PC-9 (cell line): ENCODE measurements at regions not wholly inside any gene's neighbourhood (a gene's known extent, or its start where the extent isn't known, plus 50 kb on each side); places are given as distances from the start of the nearest gene placed in this dataset.

Experiments
- BruUV-seq: library from RNA; stranded (reverse); fragments of 400-500 nt; replicated peaks from 2 replicates; lab custom pipeline; 2021; lab: Mats Ljungman, UMichigan
- CTCF ChIA-PET: fragments of 300-600 bp; sonication (Branson Sonifier 250); formaldehyde crosslinking; loops from one replicate; lab custom pipeline; 2022; ENCODE audit warnings: antibody characterized with exemption; lab: Charles Lee
- POLR2A ChIA-PET: fragments of 300-600 bp; sonication (Branson Sonifier 250); formaldehyde crosslinking; loops from one replicate; lab custom pipeline; 2022; ENCODE audit warnings: antibody characterized with exemption; ENCODE audit not compliant: unreplicated experiment; lab: Charles Lee
- DNase-seq, 2 experiments: peaks; one replicate each; pipeline versions ENCODE4 v3.0.0 to v3.0.0-alpha.2; 2015 to 2022; ENCODE audit warnings: mixed read lengths in 1 of 2
- H2AFZ ChIP-seq: fragments of 200-600 bp; sonication (generic); 2 replicates; pipeline ENCODE4 v1.8.1; 2017; ENCODE audit warnings: antibody characterized with exemption
- H3F3A ChIP-seq: fragments of 200-600 bp; sonication (generic); 2 replicates; pipeline ENCODE4 v1.8.1; 2017; ENCODE audit warnings: antibody characterized with exemption, mild to moderate bottlenecking, low read depth; ENCODE audit not compliant: insufficient read depth
- H3K27ac ChIP-seq: fragments of 200-600 bp; sonication (generic); 2 replicates; pipeline ENCODE4 v1.6.1; 2016; ENCODE audit warnings: mixed run types
- H3K27me3 ChIP-seq: fragments of 200-600 bp; sonication (generic); 2 replicates; pipeline ENCODE4 v1.6.1; 2016; ENCODE audit warnings: low read depth, mixed run types; ENCODE audit not compliant: insufficient read depth
- H3K36me3 ChIP-seq: fragments of 200-600 bp; sonication (generic); 2 replicates; pipeline ENCODE4 v1.6.1; 2016; ENCODE audit warnings: low read depth, mixed run types
- H3K4me1 ChIP-seq: fragments of 200-600 bp; sonication (generic); replicated peaks from 2 replicates; pipeline ENCODE4 v1.6.1; 2016; ENCODE audit warnings: mixed run types; ENCODE audit not compliant: insufficient read depth
- H3K4me2 ChIP-seq: fragments of 200-600 bp; sonication (generic); 2 replicates; pipeline ENCODE4 v1.6.1; 2017; ENCODE audit warnings: mixed run types
- H3K4me3 ChIP-seq: fragments of 200-600 bp; sonication (generic); 2 replicates; pipeline ENCODE4 v1.6.1; 2016; ENCODE audit warnings: mixed run types
- H3K79me2 ChIP-seq: fragments of 200-600 bp; sonication (generic); 2 replicates; pipeline ENCODE4 v1.6.1; 2017; ENCODE audit warnings: low read depth, mixed run types
- H3K9me2 ChIP-seq: fragments of 200-600 bp; sonication (generic); 2 replicates; pipeline ENCODE4 v1.8.1; 2017; ENCODE audit warnings: mild to moderate bottlenecking; ENCODE audit not compliant: insufficient read depth
- H3K9me3 ChIP-seq: fragments of 200-600 bp; sonication (generic); 2 replicates; pipeline ENCODE4 v1.8.1; 2016; ENCODE audit warnings: low read depth; ENCODE audit not compliant: insufficient read depth
- H4K20me1 ChIP-seq: fragments of 200-600 bp; sonication (generic); 2 replicates; pipeline ENCODE4 v1.8.1; 2017; ENCODE audit not compliant: insufficient read depth
- EZH2 ChIP-seq: fragments of 200-600 bp; sonication (generic); IDR thresholded peaks from 2 replicates; pipeline ENCODE4 v1.8.0; 2017; ENCODE audit warnings: antibody characterized with exemption, low read depth
- intact Hi-C: fragments of 100-400 bp; cut with micrococcal nuclease; formaldehyde crosslinking; loops from one replicate; pipeline ENCODE4 v1.10.0; 2022; ENCODE audit not compliant: unreplicated experiment
- TF ChIP-seq, protein P1 (sequence below): fragments of 200-600 bp; sonication (generic); conservative IDR thresholded peaks from 2 replicates; pipeline ENCODE4 v1.6.1; 2017; ENCODE audit warnings: mixed run types, antibody characterized with exemption, mild to moderate bottlenecking, moderate library complexity

DNA sequence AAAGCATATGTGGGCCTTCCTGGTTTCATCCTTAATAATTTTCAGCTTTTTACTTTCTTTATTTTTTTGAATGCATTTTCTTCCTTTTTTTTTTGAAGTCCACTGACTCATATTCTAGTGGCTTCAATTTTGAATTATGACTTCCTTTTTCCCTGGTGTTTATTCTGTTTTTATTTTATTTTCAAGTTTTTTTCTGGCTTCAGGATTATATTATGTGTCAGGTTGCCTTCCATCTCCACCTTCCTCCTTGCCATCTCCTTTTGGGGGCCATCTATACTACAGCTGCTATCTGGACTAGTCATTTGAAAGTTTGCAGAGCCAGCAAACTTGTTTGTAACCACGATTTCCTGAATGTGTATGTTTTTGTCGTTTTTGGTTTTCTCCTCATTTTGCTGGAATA is 117.6 kb downstream of the LEPR start:
- TF ChIP-seq, protein P1, sequence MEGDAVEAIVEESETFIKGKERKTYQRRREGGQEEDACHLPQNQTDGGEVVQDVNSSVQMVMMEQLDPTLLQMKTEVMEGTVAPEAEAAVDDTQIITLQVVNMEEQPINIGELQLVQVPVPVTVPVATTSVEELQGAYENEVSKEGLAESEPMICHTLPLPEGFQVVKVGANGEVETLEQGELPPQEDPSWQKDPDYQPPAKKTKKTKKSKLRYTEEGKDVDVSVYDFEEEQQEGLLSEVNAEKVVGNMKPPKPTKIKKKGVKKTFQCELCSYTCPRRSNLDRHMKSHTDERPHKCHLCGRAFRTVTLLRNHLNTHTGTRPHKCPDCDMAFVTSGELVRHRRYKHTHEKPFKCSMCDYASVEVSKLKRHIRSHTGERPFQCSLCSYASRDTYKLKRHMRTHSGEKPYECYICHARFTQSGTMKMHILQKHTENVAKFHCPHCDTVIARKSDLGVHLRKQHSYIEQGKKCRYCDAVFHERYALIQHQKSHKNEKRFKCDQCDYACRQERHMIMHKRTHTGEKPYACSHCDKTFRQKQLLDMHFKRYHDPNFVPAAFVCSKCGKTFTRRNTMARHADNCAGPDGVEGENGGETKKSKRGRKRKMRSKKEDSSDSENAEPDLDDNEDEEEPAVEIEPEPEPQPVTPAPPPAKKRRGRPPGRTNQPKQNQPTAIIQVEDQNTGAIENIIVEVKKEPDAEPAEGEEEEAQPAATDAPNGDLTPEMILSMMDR: no peak
- no peak for TF ChIP-seq EZH2
- no peaks in the 10 kb centered on the region for H3K9me2 ChIP-seq
- H3F3A ChIP-seq: no peaks in the 10 kb centered on the region
- no peak overlapping the region for H3K27ac ChIP-seq
- intact Hi-C loops: no loop called here
- no peaks in the 10 kb centered on the region for H3K9me3 ChIP-seq
- no peak overlapping the region for H2AFZ ChIP-seq
- DNase-seq: no peak
- H3K36me3 ChIP-seq: no peaks in the 10 kb centered on the region
- BruUV-seq: no TSS peak
- ChIA-PET POLR2A (interaction anchor here (0.6 kb wide), 2 partner anchors 35 to 307 kb away, joined by 3 to 6 read pairs; no protein-coding TSS in a partner anchor), CTCF (no interaction called here)
- no peak overlapping the region for H3K4me2 ChIP-seq
- no peaks in the 10 kb centered on the region for H3K27me3 ChIP-seq
- H3K4me3 ChIP-seq: no peak overlapping the region
- H4K20me1 ChIP-seq: no peaks in the 10 kb centered on the region
- no peaks in the 10 kb centered on the region for H3K4me1 ChIP-seq
- H3K79me2 ChIP-seq: no peaks in the 10 kb centered on the region

DNA sequence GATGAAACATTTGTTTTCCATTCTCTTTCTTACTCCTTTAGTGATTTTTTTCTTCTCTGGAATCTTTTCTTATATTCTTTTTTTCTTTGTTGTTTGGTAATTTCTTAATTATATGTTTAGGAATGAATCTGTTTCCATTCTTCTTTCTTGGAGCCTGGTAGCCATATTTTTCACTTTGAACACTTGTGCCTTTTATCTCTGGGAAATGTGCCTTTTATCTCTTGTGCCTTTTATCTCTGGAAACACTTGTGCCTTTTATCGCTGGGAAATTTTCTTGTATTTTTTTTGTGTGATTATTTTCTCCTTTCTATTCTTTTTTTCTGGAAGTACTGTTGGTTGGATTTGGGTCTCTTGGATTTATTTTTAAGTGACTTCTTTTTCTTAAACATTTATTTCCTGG is 118.2 kb downstream of the LEPR start:
- Histone ChIP-seq H4K20me1 (no peaks in the 10 kb centered on the region), H3K4me2 (no peak overlapping the region), H3K9me2 (no peaks in the 10 kb centered on the region), H3K4me3 (no peak overlapping the region), H3F3A (no peaks in the 10 kb centered on the region), H3K9me3 (no peaks in the 10 kb centered on the region), H3K27ac (no peak overlapping the region), H3K79me2 (no peaks in the 10 kb centered on the region), H3K27me3 (no peaks in the 10 kb centered on the region), H3K36me3 (no peaks in the 10 kb centered on the region), H2AFZ (no peak overlapping the region), H3K4me1 (no peaks in the 10 kb centered on the region)
- ChIA-PET CTCF (no interaction called here), POLR2A (interaction anchor here (0.5 kb wide), 1 partner anchor 1892 kb away, joined by 3 read pairs; the partner anchor contains the start of gene SERBP1)
- intact Hi-C loops: no loop called here
- BruUV-seq: no TSS peak
- DNase-seq: no peak
- TF ChIP-seq EZH2: no peak
- TF ChIP-seq, protein P1: no peak

DNA sequence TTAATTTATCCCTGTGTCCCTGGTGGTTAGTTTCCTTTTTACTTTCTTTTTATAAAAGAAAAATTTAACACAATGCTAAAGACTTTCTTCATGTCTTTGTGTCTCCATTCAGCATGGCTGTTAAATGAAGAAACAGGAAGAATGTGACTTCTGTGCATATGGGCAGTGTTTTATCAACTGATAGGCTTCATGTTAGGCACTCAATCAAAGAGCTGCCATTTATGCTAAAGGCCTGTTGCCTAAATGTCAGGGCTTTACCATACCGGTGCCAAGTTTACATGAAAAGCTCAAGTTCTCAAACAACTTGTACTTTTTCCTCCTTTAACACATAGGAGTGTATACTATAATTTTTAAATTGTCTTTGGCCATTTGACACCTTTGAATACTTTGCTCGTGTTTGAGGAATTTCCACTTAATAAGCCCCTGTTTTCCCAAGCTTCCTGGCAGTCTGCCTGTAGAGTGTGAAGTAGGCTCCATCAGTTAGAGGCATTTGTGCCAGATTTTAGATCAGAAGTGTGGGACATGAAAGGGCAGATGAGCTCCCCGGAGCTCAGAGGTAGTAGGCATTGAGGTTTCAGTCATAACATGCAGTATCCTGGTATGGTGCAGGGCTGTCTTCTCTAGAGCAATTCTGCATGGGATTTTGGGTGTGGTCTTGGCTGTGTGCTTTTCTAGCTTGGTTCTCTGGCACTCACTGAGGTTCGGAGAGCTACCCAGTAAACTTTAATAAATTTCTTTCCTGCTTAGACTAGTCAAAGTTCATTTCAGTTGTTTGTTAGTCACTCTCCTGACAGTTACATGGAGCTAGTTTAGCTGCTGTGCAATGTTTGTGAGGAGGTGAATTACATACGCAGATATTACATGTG is 119.0 kb downstream of the LEPR start:
- TF ChIP-seq EZH2: no peak
- TF ChIP-seq, protein P1: no peak
- intact Hi-C loops: no loop called here
- H3K4me3 ChIP-seq: no peak overlapping the region
- H3K27me3 ChIP-seq: no peaks in the 10 kb centered on the region
- H4K20me1 ChIP-seq: no peaks in the 10 kb centered on the region
- no peak for DNase-seq
- no peaks in the 10 kb centered on the region for H3K79me2 ChIP-seq
- no peak overlapping the region for H3K27ac ChIP-seq
- ChIA-PET CTCF (no interaction called here), POLR2A (interaction anchor here (0.5 to 0.7 kb wide), 3 partner anchors 26 to 1891 kb away, joined by 3 to 9 read pairs (median 6); partner anchors contain the start of gene SERBP1)
- BruUV-seq: no TSS peak
- no peaks in the 10 kb centered on the region for H3K9me2 ChIP-seq
- no peaks in the 10 kb centered on the region for H3K9me3 ChIP-seq
- no peak overlapping the region for H2AFZ ChIP-seq
- H3K4me2 ChIP-seq: no peak overlapping the region
- H3K4me1 ChIP-seq: no peaks in the 10 kb centered on the region
- no peaks in the 10 kb centered on the region for H3K36me3 ChIP-seq
- H3F3A ChIP-seq: no peaks in the 10 kb centered on the region
